ENCODE measurements at regions not wholly inside any gene's neighbourhood (a gene's known extent, or its start where the extent isn't known, plus 50 kb on each side); places are given as distances from the start of the nearest gene placed in this dataset.

DNA sequence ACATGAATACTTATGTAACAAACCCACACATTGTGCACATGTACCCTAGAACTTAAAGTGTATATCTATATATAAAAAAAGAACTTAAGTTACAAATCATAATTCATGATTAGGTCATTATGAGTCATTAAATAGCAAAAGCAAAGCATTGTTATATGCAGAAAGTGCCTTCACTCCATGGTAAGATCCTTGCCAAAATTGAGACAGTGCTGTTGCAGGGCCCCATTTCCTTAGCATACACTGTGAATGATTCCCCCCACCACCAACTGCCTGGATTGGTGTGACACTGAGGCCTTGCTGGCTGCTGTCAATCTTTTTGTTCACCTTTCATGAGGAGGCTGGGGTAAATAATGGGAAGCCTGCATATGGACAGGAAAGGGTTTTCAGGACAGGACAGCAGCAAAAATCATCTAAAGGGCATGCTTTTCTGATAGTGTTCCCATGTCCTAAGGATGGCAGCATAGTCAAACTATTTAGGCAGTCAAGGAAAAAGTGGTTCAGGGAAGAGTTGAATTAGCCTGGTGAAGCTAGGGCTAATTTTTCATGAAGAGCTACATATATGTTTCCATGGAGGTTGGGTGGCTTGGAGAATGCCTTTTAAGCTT, 188.2 kb upstream of the ASCC3 start:
- Histone ChIP-seq H3K9ac (ENCODE audit: low read depth in 1 of 2, low read length in 2 of 2) (no peak overlapping the region), H3K36me3 (ENCODE audit: control insufficient read depth in 2 of 2, insufficient read depth in 2 of 2, low read length in 2 of 2) (no peaks in the 10 kb centered on the region), H3K9me3 (ENCODE audit: control insufficient read depth in 2 of 2, low read length in 2 of 2) (no peaks in the 10 kb centered on the region), H3K27ac (ENCODE audit: low read depth in 2 of 2, low read length in 2 of 2) (no peak overlapping the region), H3K4me1 (ENCODE audit: control insufficient read depth in 2 of 2, insufficient read depth in 2 of 2, low read length in 2 of 2) (no peaks in the 10 kb centered on the region), H3K27me3 (ENCODE audit: control insufficient read depth in 2 of 2, insufficient read depth in 2 of 2, low read length in 2 of 2) (no peaks in the 10 kb centered on the region), H3K4me3 (ENCODE audit: low read length in 2 of 2) (no peak overlapping the region)

DNA sequence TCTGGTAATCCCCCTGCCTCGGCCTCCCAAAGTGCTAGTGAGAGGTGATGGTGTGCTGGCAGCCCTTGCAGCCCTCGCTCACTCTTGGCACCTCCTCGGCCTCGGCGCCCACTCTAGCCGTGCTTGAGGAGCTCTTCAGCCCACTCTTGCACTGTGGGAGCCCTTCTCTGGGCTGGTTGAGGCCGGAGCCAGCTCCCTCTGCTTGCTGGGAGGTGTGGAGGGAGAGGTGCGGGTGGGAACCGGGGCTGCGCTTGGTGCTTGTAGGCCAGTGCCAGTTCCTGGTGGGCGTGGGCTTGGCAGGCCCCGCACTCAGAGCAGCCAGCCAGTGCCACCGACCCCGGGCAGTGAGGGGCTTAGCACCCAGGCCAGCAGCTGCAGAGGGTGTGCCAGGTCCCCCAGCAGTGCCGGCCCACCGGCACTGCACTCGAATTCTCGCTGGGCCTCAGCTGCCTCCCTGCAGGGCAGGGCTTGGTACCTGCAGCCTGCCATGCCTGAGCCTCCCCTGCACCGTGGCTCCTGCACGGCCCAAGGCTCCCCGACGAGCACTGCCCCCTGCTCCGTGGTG, 189.0 kb upstream of the ASCC3 start:
- Histone ChIP-seq H3K36me3 (ENCODE audit: control insufficient read depth in 2 of 2, insufficient read depth in 2 of 2, low read length in 2 of 2) (no peaks in the 10 kb centered on the region), H3K27ac (ENCODE audit: low read depth in 2 of 2, low read length in 2 of 2) (no peak overlapping the region), H3K9me3 (ENCODE audit: control insufficient read depth in 2 of 2, low read length in 2 of 2) (no peaks in the 10 kb centered on the region), H3K27me3 (ENCODE audit: control insufficient read depth in 2 of 2, insufficient read depth in 2 of 2, low read length in 2 of 2) (no peaks in the 10 kb centered on the region), H3K4me1 (ENCODE audit: control insufficient read depth in 2 of 2, insufficient read depth in 2 of 2, low read length in 2 of 2) (no peaks in the 10 kb centered on the region), H3K9ac (ENCODE audit: low read depth in 1 of 2, low read length in 2 of 2) (no peak overlapping the region), H3K4me3 (ENCODE audit: low read length in 2 of 2) (no peak overlapping the region)

DNA sequence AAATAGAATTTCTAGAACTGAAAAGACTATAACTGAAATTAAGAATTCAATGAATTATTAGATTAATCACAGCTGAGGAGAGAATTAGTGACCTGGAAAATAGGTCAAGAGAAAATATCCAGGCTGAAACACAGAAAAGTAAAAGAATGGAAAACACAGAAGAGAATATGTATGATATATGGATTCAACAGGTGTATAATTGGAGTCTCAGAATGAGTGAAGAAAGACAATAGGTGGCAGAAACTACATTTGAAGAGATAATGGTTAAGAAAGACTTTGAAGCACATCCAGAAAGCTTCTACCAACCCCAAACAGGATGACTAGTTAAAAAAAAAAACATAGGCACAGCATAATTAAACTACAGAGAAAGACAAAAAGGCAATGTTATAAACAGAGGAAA, 196.2 kb upstream of the ASCC3 start:
- Histone ChIP-seq H3K9ac (ENCODE audit: low read depth in 1 of 2, low read length in 2 of 2) (no peak overlapping the region), H3K27ac (ENCODE audit: low read depth in 2 of 2, low read length in 2 of 2) (no peak overlapping the region), H3K4me3 (ENCODE audit: low read length in 2 of 2) (no peak overlapping the region)

DNA sequence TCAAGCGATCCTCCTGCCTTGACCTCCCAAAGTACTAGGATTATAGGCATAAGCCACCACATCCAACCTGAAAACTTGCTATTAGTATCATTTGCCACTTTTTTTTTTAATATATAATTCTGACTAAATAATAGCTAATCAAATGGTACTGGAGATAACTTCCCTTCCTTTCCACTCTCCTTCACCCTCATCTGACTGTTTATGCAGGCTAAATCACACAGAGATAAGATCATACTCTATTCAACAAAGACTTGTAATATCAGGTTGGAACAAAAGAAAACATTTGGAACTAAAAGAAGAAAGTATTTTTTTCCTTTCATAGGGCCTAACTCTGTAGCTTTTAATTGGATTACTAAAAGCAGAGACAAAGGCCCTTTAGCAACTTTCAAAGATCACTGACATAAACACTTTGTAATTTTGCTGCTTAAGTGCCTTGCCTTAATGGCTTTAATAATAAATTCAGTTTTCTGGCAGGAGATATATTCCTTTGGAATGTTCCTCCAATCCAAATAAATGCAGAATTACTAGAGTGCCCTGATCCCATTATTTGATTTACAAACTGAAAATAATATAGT, 198.7 kb upstream of the ASCC3 start:
- Histone ChIP-seq H3K9me3 (ENCODE audit: control insufficient read depth in 2 of 2, low read length in 2 of 2) (no peaks in the 10 kb centered on the region), H3K27me3 (ENCODE audit: control insufficient read depth in 2 of 2, insufficient read depth in 2 of 2, low read length in 2 of 2) (no peaks in the 10 kb centered on the region), H3K4me3 (ENCODE audit: low read length in 2 of 2) (no peak overlapping the region), H3K4me1 (ENCODE audit: control insufficient read depth in 2 of 2, insufficient read depth in 2 of 2, low read length in 2 of 2) (no peaks in the 10 kb centered on the region), H3K27ac (ENCODE audit: low read depth in 2 of 2, low read length in 2 of 2) (no peak overlapping the region), H3K9ac (ENCODE audit: low read depth in 1 of 2, low read length in 2 of 2) (no peak overlapping the region), H3K36me3 (ENCODE audit: control insufficient read depth in 2 of 2, insufficient read depth in 2 of 2, low read length in 2 of 2) (no peaks in the 10 kb centered on the region)

More for the DNA sequence above, 196.2 kb upstream of the ASCC3 start:
- H3K27me3 ChIP-seq (ENCODE audit: control insufficient read depth in 2 of 2, insufficient read depth in 2 of 2, low read length in 2 of 2): no peaks in the 10 kb centered on the region
- no peaks in the 10 kb centered on the region for H3K4me1 ChIP-seq (ENCODE audit: control insufficient read depth in 2 of 2, insufficient read depth in 2 of 2, low read length in 2 of 2)
- H3K36me3 ChIP-seq (ENCODE audit: control insufficient read depth in 2 of 2, insufficient read depth in 2 of 2, low read length in 2 of 2): no peaks in the 10 kb centered on the region
- H3K9me3 ChIP-seq (ENCODE audit: control insufficient read depth in 2 of 2, low read length in 2 of 2): no peaks in the 10 kb centered on the region

DNA sequence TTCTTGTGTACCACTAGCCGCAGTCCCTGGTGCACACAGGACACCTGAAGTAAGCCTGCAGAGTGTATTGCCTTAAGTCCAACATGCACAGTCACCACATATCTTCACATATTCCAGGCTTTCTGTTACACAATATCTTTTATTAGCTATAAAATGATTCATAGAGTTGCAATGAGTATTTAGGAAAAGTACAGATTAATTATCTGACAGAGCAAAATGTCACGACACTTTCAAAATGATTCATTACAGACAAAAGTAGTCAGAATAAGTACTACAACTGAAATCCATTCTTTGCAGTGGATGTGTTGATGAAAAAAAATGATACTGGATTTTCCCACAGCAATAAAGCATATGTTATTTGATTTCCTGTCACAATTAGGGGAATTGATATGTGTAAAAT, 199.5 kb upstream of the ASCC3 start:
- Histone ChIP-seq H3K36me3 (ENCODE audit: control insufficient read depth in 2 of 2, insufficient read depth in 2 of 2, low read length in 2 of 2) (no peaks in the 10 kb centered on the region), H3K9ac (ENCODE audit: low read depth in 1 of 2, low read length in 2 of 2) (no peak overlapping the region), H3K4me1 (ENCODE audit: control insufficient read depth in 2 of 2, insufficient read depth in 2 of 2, low read length in 2 of 2) (no peaks in the 10 kb centered on the region), H3K27ac (ENCODE audit: low read depth in 2 of 2, low read length in 2 of 2) (no peak overlapping the region), H3K9me3 (ENCODE audit: control insufficient read depth in 2 of 2, low read length in 2 of 2) (no peaks in the 10 kb centered on the region), H3K27me3 (ENCODE audit: control insufficient read depth in 2 of 2, insufficient read depth in 2 of 2, low read length in 2 of 2) (no peaks in the 10 kb centered on the region), H3K4me3 (ENCODE audit: low read length in 2 of 2) (no peak overlapping the region)

DNA sequence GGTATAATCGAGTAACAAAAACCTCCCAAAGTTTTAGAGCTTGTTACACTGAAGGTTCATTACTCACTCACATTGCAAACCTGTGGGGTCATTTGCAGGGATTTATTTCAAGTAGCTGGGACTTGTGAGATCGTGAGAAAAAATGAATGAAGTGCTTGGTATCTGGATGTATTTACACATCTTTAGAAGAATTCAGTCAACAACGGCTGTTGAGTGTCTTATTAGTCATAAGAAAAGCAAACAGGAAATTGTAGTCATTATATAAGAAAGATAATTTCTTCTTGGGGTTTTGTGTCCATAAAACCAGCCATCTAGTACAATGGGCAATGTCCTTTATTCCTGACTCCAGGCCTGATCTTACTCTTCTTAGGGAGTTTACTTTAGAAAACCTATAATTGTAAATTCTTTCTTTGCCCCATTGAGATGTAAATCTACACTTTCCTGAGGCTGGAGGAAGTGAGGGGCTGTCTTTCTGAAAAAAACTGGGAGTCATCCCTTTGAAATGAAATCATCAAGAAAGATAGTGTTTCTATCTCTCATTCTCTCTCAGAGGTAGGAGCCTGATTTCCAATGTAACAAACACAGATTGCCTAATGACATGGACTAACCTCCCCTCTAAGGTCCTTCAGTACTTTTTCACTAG, 202.5 kb upstream of the ASCC3 start:
- Histone ChIP-seq H3K27ac (ENCODE audit: low read depth in 2 of 2, low read length in 2 of 2) (no peak overlapping the region), H3K27me3 (ENCODE audit: control insufficient read depth in 2 of 2, insufficient read depth in 2 of 2, low read length in 2 of 2) (no peaks in the 10 kb centered on the region), H3K9ac (ENCODE audit: low read depth in 1 of 2, low read length in 2 of 2) (no peak overlapping the region), H3K4me3 (ENCODE audit: low read length in 2 of 2) (no peak overlapping the region), H3K9me3 (ENCODE audit: control insufficient read depth in 2 of 2, low read length in 2 of 2) (no peaks in the 10 kb centered on the region), H3K4me1 (ENCODE audit: control insufficient read depth in 2 of 2, insufficient read depth in 2 of 2, low read length in 2 of 2) (no peaks in the 10 kb centered on the region), H3K36me3 (ENCODE audit: control insufficient read depth in 2 of 2, insufficient read depth in 2 of 2, low read length in 2 of 2) (no peaks in the 10 kb centered on the region)

DNA sequence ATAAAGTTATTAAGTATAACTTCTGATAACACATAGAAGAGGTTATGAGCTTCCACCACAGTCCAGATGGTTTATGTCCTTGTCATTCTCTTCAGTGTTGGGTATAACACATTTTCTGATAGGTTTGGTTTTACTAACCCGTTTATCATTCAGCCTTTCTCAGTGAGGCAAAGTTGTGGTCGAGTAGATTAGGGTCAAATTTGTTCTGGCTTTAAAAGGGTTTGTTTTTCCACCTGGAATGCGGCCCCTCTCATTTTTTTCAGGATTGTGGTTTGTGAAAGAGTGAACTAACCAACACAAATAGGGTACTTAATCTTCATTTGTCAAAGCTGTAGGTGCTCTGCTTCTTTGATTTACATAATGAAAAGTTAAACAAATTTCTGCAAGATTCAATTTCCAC, 204.2 kb upstream of the ASCC3 start:
- no peak overlapping the region for H3K4me3 ChIP-seq (ENCODE audit: low read length in 2 of 2)
- no peaks in the 10 kb centered on the region for H3K4me1 ChIP-seq (ENCODE audit: control insufficient read depth in 2 of 2, insufficient read depth in 2 of 2, low read length in 2 of 2)
- no peak overlapping the region for H3K9ac ChIP-seq (ENCODE audit: low read depth in 1 of 2, low read length in 2 of 2)
- no peaks in the 10 kb centered on the region for H3K9me3 ChIP-seq (ENCODE audit: control insufficient read depth in 2 of 2, low read length in 2 of 2)
- no peak overlapping the region for H3K27ac ChIP-seq (ENCODE audit: low read depth in 2 of 2, low read length in 2 of 2)
- no peaks in the 10 kb centered on the region for H3K27me3 ChIP-seq (ENCODE audit: control insufficient read depth in 2 of 2, insufficient read depth in 2 of 2, low read length in 2 of 2)
- no peaks in the 10 kb centered on the region for H3K36me3 ChIP-seq (ENCODE audit: control insufficient read depth in 2 of 2, insufficient read depth in 2 of 2, low read length in 2 of 2)

DNA sequence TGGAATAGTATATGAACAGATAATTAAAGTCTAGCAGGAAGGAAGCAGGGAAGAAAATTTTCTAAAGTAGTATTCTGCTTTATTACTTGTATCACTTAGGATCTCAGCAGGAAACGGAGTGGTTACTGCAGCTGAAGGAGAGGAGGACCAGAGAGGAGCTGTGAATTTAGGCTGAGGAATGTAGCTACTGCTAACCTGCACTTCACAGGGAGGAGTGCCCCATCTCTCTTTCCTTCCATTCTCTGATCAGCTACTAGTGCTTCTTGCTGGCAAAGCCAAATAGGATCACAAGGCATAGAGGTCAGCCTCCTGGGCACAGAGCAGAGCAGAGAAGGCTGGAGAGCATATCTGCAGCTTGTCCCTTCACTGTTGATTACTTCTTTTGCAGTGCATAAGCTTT, 205.3 kb upstream of the ASCC3 start:
- no peaks in the 10 kb centered on the region for H3K4me1 ChIP-seq (ENCODE audit: control insufficient read depth in 2 of 2, insufficient read depth in 2 of 2, low read length in 2 of 2)
- no peaks in the 10 kb centered on the region for H3K9me3 ChIP-seq (ENCODE audit: control insufficient read depth in 2 of 2, low read length in 2 of 2)

DNA sequence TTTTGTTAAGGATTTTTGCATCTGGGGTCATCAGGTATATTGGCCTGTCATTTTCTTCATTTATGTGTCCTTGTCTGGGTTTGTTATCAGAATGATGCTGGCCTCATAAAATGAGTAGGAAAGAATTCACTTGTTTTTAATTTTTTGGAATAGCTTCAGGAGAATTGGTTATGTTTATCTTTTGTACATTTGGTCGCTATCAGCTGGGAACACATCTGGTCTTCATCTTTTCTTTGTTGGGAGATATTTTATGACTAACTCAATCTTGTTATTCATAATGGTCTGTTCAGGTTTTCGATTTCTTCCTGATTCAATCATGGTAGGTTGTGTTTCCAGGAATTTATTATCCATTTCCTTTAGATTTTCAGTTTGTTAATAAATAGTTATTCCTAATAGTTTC, 207.5 kb upstream of the ASCC3 start:
- H3K4me3 ChIP-seq (ENCODE audit: low read length in 2 of 2): no peak overlapping the region

More for the DNA sequence above, 205.3 kb upstream of the ASCC3 start:
- H3K4me3 ChIP-seq (ENCODE audit: low read length in 2 of 2): no peak overlapping the region
- H3K9ac ChIP-seq (ENCODE audit: low read depth in 1 of 2, low read length in 2 of 2): no peak overlapping the region
- H3K36me3 ChIP-seq (ENCODE audit: control insufficient read depth in 2 of 2, insufficient read depth in 2 of 2, low read length in 2 of 2): no peaks in the 10 kb centered on the region
- H3K27me3 ChIP-seq (ENCODE audit: control insufficient read depth in 2 of 2, insufficient read depth in 2 of 2, low read length in 2 of 2): no peaks in the 10 kb centered on the region
- no peak overlapping the region for H3K27ac ChIP-seq (ENCODE audit: low read depth in 2 of 2, low read length in 2 of 2)

DNA sequence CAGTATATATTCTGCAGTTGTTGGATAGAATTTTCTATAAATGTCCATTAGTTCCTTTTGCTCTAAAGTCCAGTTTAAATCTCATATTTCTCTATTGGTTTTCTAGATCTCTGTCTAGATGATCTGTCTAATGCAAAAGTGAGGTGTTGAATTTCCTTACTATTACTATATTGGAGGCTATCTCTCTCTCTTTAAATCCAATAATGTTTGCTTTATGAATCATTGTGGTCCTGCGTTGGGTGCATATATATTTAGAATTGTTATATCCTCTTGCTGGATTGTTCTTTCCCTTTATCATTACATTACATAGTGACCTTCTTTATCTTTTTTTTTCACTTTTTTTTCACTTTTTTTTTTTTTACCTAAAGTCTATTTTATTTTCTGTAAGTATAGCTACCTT, 208.5 kb upstream of the ASCC3 start:
- Histone ChIP-seq H3K27ac (ENCODE audit: low read depth in 2 of 2, low read length in 2 of 2) (no peak overlapping the region), H3K4me3 (ENCODE audit: low read length in 2 of 2) (no peak overlapping the region), H3K9me3 (ENCODE audit: control insufficient read depth in 2 of 2, low read length in 2 of 2) (no peaks in the 10 kb centered on the region), H3K36me3 (ENCODE audit: control insufficient read depth in 2 of 2, insufficient read depth in 2 of 2, low read length in 2 of 2) (no peaks in the 10 kb centered on the region), H3K9ac (ENCODE audit: low read depth in 1 of 2, low read length in 2 of 2) (no peak overlapping the region), H3K4me1 (ENCODE audit: control insufficient read depth in 2 of 2, insufficient read depth in 2 of 2, low read length in 2 of 2) (no peaks in the 10 kb centered on the region), H3K27me3 (ENCODE audit: control insufficient read depth in 2 of 2, insufficient read depth in 2 of 2, low read length in 2 of 2) (no peaks in the 10 kb centered on the region)

More for the DNA sequence above, 207.5 kb upstream of the ASCC3 start:
- H3K36me3 ChIP-seq (ENCODE audit: control insufficient read depth in 2 of 2, insufficient read depth in 2 of 2, low read length in 2 of 2): no peaks in the 10 kb centered on the region
- no peaks in the 10 kb centered on the region for H3K4me1 ChIP-seq (ENCODE audit: control insufficient read depth in 2 of 2, insufficient read depth in 2 of 2, low read length in 2 of 2)
- no peaks in the 10 kb centered on the region for H3K9me3 ChIP-seq (ENCODE audit: control insufficient read depth in 2 of 2, low read length in 2 of 2)
- no peak overlapping the region for H3K27ac ChIP-seq (ENCODE audit: low read depth in 2 of 2, low read length in 2 of 2)
- H3K9ac ChIP-seq (ENCODE audit: low read depth in 1 of 2, low read length in 2 of 2): no peak overlapping the region
- no peaks in the 10 kb centered on the region for H3K27me3 ChIP-seq (ENCODE audit: control insufficient read depth in 2 of 2, insufficient read depth in 2 of 2, low read length in 2 of 2)

All from mucosa of rectum (tissue), 2 donors.